Left kidney (tissue), 1 donor: ENCODE measurements at regions not wholly inside any gene's neighbourhood (a gene's known extent, or its start where the extent isn't known, plus 50 kb on each side); places are given as distances from the start of the nearest gene placed in this dataset.
"Not testable (repeated sequence)": the region's sequence is repeated elsewhere in the genome, so short reads cannot be mapped to it uniquely, and the experiment has no call there.

Source experiments
- DNase-seq: peaks from one replicate; pipeline ENCODE4 v3.0.0-alpha.2; 2013

DNA sequence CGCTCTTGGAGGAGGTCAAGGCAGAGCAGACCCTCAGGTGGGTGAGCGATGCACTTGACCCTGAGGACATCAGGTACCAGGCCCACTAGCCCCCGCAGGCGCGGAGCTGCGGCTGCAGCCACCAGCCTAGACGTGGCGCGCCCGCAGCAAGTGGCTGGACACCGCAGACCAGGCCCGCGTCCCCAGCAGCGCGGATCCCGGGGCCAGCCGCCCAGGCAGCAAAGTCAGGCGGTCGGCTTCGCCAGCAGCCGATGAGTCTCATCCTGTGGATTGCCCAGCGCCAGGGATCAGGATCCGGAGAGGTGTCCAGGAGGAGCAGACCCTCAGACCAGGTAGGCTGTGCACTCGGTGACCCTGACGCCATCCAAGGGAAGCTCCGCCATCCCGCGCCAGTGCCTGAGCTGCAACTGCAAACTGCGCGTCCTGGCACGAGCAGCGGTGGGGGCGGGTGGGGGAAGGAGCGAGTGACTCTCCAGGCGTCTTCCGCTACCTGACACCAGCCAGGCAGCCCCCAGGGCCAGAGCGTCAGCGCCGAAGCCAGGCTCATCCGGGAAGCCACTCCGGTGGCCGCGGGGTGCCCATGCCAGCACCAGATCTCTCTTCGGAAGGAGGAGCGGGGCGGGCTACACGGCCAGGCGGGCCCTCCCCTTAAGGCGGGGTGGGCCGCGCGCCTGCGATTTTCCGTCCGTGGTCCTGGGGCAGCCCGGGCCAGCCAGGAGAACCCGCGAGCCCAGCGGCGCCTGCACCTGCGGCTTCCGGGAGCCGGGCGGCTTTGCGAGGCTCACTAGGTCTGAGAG is 92.6 kb upstream of the THOC3 start:
- DNase-seq: not testable (repeated sequence)

DNA sequence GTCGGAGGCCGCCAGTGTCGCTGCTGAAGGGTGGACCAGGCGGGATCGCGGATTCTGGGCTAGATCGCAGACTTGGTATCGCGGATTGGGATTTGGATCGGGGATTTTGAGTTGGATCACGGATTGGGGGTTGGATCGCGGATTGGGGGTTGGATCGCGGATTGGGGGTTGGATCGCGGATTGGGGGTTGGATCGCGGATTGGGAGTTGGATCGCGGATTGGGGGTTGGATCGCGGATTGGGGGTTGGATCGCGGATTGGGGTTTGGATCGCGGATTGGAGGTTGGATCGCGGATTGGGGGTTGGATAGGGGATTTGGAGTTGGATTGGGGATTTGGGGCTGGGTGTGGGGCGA is 93.1 kb upstream of the THOC3 start:
- not testable (repeated sequence) for DNase-seq

DNA sequence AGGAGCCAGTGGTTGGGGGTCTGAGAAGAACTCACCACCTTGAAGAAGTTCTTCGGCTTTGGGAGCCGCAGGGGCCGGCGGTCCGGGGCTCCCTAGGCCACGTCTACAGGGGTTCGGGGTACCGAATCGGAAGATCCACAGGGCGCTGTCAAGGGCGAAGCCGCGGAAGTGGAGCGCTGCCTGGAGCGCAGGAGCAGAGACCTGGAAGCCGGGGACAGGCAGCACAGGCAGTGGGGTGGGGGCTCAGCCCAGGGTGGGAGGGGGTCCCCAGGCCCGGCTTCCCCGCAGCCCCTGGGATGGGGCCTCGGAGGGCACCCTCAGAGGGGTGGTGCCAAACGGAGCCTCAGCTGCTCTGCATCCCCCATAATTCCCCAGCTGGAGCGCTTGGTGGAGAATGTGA is 93.5 kb upstream of the THOC3 start:
- DNase-seq: not testable (repeated sequence)

DNA sequence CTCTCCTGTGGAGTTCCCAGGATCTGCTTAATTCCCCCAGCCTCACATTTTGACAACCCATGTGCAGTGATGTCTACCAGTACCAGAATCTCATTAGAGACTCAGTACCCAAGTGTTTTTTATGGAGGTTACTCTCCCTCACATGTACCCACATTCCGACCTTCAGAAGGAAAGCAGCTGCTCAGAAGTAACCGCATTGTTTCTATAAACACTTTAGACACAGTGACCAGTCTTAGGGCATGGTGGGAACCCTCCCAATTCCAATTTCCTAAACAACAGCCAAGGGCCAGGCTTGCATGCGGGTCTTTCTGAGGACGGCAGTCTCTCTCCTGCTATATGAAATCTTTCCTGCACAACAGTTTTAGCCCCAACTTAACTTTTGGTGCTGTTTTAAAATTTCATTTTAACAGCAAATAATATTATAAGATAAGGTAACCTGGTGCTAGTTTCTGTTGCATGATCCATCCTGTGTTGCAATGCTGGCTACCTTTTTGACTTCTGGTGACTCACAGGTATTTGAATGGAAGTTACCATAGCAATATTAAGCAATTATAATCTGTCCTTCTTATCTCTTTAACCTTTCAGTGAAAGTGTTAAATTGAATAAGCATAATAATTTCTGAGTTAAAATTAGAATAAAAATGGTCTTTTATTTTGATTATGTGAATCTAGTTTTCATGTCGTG is 98.3 kb upstream of the THOC3 start:
- not testable (repeated sequence) for DNase-seq

DNA sequence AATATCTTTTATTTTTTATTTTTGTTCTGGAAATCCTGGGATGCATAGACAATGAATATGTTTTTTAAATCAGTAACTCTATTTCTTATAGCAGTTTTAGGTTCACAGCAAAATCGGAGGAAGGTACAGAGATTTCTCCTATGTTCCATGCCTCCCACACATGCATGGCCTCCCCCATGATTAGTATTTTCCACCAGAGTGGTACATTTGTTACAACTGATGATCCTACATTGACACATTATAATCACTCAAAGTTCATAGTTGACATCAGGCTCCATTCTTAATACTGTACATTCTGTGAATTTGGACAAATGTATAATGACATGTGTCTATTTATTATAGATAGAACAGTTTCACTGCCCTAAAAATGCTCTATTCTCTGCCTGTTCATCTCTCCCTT is 99.0 kb upstream of the THOC3 start:
- DNase-seq: not testable (repeated sequence)

DNA sequence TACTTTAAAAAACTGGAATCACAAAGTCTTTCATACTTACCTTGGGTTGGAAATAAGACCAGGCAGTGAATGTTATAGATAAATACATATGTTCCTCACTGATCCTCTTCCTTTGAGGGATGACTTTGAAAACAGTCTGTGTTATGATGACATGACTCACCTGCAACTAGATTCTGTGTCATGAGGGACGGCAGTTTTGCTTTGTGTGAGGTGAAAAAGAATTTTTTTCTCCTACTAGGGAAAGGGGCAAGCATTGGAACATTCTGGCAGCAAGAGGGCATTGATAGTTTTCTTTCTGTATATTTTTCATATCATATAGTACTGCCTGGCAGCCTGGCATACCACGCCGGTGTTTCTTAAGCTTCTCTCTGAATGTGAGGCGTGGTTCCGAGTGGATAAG is 99.8 kb upstream of the THOC3 start:
- not testable (repeated sequence) for DNase-seq

DNA sequence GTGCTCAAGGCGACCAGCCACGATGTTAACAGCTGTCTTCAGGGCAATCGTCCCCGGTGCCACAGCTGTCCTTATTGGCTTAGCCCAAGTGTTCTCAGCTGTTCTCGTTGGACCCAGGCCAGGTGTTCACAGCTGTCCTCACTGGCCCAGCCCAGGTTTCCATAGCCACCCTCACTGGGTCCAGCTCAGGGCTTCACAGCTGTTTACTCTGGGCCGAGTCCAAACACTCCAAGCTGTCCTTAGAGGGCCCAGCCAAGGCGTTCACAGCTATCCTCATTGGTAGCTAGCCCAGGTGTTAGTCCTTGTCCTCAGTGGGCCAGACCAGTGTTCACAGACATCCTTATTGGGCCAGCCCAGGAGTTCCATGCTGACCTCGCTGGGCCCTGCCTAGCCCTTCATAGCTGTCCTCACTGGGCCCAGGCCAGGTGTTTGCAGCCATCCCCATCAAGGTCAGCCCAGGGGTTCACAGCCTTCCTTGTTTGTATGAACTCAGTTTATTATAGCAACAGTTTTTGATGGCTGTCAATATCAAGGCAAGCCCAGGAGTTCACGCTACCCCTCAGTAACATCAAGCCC is 106.0 kb upstream of the THOC3 start:
- not testable (repeated sequence) for DNase-seq

DNA sequence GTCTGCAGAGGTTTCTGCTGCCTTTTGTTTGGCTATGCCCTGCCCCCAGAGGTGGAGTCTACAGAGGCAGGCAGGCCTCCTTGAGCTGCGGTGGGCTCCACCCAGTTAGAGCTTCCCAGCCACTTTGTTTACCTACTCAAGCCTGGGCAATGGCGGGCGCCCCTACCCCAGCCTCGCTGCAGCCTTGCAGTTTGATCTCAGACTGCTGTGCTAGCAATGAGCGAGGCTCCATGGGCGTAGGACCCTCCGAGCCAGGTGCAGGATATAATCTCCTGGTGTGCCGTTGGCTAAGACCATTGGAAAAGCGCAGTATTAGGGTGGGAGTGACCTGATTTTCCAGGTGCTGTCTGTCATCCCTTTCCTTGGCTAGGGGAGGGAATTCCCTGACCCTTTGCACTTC is 115.6 kb upstream of the THOC3 start:
- DNase-seq: not testable (repeated sequence)

DNA sequence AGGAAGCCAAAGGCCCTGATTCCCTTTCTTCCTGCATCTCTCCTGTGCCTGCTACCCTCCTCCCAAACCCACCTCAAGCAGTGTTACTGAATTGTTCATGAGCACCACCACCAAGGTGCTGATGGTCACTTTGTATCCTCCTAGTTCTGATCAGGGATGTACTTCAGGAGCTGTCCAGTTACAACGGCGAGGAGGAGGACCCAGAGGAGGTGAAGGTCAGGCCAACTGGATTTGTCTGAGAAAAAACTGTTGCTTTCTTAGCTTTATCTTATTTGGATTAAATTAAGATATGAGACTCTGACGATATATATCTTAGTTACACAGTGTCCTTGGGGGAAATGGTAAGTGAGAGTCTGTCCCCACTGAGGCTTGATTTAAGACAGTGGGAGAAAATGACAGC is 135.0 kb upstream of the THOC3 start:
- DNase-seq: not testable (repeated sequence)

DNA sequence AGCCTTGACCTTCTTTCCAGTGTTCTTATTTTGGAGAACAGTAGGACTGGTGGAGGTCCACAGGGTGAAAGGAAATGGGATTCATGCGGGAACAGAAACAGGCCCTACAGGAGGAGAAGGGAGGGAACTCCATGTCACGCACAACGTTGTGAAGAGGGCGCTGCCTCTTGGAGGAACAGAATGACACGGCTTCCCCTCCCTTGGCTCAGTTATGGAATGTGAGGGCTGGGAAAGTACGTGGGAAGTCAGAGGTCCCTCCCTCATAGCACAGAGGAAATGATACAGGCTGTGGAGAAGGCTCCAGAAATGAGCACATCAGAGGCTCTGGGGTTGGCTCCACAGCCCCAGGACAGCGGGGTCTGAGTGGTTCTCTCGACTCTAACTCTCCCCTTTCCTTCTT is 125.3 kb upstream of the SIMC1 start:
- DNase-seq: not testable (repeated sequence)

DNA sequence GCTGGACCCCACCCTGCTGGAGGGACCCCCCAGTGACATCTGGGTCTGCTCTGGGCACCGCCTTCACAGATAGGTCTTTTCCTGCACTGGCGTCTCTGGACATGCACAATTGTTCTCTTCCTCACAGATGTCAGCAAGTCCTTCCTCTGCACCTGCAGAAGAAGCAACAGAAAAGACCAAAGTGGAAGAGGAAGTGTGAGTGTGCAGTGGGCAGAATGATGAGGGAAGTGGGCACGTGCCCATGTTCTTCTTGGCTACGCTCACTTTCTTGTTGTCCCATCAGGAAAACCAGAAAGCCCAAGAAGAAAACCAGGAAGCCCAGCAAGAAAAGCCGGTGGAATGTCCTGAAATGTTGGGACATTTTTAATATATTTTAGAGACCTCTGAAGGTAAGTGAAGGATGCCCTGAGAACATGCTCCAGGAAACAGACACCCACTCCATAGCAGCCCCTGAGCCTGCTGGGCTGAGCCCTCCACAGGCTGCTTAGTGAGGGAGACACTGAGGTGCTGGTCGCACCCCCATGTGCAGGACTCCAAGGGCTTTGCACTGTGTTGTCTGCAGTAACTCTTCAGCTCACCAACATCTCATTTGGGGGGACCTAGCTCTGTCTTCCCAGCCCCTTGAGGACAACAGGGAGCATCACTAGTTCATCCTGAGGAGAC is 124.4 kb upstream of the SIMC1 start:
- not testable (repeated sequence) for DNase-seq

DNA sequence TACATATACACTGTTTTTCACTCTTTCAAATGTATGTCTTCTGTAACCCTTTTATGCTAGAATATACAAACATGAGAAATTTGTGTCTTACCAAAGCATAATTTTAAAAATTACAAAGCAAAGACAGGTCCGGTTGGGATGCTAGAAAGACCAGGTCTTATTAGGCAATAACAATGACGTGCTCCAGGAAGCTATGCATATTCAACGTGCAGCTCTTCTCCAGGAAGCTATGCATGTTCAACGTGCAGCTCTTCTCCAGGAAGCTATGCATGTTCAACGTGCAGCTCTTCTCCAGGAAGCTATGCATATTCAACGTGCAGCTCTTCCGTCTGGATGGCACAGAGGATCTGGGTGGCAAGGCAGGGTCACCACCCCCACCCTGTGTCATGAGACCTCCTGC is 123.4 kb upstream of the SIMC1 start:
- not testable (repeated sequence) for DNase-seq

DNA sequence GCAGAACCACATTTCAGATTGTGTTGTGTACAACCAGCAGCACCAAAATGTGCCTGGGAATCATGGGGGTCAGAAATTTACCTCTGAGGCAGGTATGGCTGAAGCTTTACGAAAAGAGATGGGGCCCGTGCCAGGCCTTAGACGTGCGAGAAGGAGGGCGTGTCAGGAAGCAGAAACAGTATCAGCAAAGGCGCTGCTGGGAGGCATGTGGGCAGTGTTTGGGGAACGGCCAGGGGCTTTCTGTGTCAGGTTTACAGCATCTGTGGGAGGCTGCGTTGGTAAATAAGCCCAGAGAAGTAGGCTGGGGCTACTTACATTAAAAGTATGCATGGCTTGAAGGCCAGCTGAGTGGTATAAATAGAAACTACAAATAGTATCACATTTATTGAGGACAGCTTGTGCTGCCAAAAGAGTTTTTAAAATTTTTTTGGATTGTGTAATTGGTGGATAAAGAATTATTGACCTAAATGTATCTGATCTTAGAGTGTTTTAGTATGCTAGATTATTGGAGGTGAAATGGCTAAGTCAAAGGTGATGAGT is 120.5 kb upstream of the SIMC1 start:
- DNase-seq: not testable (repeated sequence)

DNA sequence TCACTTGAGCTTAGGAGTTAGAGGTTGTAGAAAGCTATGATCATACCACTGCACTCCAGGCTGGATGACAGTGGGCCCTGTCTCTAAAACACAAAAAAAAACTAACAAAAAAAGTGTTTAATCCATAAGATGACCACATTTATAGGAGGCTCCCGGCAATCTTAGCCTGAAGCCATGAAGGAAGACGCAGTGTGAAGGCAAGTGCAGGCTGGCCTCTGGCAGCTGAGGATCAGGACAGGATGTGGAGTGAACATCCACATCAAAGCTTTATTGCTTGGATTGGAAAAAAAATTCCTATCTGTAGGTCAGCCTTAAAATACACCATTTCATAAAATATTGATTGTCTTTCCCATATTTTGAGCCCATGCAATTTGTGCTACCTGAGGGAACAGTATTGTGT is 115.9 kb upstream of the SIMC1 start:
- DNase-seq: not testable (repeated sequence)

DNA sequence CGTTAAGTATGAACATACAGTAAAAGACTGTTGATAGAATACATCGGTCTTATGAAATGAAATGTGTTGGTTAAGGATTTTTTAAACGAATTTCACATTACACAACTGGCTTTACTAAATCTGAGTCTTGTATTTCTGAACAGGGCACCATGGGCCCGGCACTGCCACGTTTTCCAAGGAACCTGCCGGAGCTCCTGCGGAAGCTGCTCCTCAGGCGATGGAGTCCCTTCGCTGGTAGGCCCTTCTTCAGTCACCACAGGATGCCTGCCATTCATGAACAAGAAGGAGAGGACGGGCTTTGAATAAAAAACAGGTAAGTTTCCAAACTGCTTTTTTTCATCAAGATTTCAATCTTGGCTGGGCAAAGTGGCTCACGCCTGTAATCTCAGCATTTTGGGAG is 114.1 kb upstream of the SIMC1 start:
- not testable (repeated sequence) for DNase-seq

DNA sequence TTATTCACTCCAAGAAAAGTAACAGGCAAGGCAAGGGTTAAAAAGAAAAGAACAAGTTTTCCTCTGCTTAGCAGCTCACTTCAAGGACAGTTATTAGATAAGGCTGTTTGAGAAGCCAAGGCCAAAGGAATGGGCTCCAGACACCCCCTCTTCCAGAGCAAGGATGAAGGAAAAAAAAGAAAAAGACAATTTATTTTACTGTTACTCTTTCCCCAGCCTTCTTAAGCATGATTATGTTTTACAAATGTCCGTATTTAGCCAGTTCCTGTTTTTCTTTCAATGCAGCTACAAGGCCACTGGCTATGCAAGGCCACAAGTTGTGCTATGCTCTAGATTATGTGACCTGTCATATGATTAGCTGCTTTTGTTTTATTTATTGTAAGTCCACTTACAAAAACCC is 106.5 kb upstream of the SIMC1 start:
- no peak for DNase-seq

DNA sequence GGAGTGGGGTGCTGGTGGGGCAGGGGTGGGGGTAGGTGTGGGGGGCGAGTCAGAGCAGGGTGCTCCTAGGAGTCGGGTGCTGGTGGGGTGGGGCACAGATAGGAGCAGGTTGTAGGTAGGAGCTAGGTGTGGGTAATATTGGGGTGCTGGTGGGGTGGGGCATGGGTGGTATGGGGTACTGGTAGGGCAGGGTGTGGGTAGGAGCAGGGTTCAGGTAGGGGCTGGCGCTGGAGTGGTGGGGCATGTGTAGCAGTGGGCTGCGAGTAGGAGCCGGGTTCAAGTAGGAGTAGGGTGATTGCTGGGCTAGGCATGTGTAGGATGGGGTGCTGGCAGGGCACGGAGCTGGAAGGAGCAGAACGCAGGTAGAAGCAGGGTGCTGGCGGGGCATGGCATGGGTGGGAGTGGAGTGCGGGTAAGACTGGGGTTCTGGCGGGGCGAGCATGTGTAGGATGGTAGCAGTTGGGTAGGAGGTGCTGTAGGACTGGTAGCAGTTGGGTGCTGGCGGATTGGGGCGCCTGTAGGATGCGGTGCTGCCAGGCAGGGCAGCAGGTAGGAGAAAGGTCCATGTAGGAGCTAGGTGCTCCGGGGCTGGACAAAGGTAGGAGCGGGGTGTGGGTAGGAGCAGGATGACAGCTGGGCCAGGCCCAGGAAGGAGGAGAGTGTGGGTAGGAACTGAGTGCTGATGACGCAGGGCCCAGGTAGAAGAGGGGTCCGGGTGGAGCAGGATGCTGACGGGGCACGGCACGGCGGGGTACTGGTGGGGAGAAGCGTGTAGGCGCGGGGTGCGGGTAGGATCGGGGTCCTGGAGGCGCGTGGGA is 105.5 kb upstream of the SIMC1 start:
- no peak for DNase-seq

DNA sequence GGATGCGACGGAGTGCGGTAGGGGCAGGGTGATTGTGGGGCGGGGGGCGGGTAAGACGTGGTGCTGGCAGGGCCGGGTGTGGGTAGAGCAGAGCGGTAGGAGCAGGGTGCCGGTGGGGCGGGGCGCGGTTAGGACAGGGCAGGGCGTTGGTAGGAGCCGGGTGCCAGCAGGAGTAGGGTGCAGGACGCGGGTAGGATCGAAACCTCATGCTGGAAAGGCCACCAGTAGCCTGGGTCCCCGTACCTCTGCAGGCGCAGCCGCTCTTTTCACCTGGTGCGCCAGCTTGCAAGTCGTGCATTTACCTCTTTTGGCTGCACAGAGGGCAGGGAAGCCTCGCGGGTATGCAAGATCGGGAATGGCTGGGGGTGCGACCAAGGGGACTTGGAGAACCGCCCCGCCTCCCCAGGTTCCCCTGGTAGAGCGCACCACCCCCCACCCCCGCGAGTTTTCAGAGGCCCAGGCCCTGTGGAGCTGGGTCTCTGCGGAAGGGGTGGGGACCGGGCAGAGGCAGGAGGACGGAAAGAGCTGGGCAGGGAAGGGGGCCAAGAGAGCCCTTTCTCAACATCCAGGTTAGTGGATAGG is 104.8 kb upstream of the SIMC1 start:
- DNase-seq: no peak

DNA sequence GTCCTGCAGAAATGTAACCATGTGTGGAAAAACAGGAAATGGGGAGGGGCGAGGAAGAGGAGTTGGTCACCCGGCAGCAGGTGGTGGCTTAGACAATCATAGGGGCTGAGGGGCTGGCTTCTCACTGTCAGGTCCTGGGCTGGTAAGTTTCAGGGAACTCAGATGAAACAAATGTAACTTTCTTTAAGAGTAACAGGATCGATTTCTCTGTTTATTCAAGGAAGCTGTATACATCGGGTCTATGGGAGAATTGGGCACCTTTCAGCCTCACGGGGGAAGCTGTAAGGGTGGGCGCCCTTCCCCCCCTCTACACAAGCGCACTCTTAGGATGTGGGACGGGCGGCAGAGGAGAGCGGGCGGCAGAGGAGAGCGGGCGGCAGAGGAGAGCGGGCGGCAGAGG is 104.3 kb upstream of the SIMC1 start:
- DNase-seq: no peak

DNA sequence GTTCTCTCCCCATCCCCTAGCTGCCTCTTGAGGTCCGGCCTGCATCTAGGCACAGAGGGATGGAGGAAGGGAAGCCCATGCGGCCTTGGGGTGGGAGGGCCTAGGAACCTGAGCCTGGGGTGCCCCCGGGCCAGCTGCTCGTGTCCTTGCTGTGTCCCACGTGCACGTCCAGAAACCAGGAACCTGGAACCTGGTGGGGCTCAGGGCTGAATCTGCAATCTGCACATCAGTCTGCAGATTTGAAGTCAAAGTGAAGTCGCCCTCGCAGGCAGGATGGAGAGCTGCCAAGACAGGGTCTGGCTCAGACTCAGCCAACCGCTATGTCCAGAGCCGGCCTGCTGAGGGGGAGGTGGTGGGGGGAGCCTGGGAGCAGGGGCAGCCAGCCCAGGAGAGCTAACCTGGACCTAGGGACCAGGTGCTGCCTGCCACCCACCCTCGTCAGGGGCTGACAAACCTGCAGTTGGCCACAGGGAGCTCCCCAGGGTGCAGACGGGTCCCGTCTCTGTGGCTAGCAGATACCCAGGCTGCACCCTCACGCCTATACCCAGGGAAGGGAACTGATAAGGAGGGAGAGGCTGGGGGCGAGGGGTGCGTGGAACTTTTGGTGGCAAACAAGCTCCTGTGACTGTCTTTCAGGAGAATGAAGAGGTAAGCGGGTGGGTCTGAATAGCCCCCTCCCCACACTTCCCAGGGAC is 103.5 kb upstream of the SIMC1 start:
- DNase-seq: no peak

DNA sequence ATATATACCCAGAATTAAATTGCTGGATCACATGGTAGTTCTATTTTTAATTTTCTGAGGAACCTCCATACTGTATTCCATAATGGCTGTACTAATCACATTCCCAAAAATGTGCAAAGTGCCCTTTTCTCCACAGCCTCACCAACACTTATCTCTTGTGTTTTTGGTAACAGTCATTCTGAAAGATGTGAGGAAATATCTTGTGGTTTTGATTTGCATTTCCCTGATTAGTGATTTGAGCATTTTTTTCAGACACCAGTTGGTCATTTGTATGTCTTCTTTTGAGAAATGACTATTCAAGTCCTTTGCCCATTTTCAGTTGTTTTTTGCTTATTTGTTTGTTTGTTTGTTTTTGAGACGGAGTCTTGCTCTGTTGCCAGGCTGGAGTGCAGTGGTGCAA is 98.1 kb upstream of the SIMC1 start:
- DNase-seq: not testable (repeated sequence)
